GM12878 (cell line): ENCODE measurements at regions not wholly inside any gene's neighbourhood (a gene's known extent, or its start where the extent isn't known, plus 50 kb on each side); places are given as distances from the start of the nearest gene placed in this dataset.

ENCODE experiments used
- CHD2 ChIP-seq: IDR thresholded peaks from 2 replicates; pipeline ENCODE4 v1.6.1; 2011; ENCODE audit warnings: low read depth, low read length, improper control_type of control experiment, borderline replicate concordance
- EZH2 ChIP-seq: IDR thresholded peaks from 2 replicates; pipeline ENCODE4 v1.6.1; 2012; ENCODE audit warnings: low read depth, mild to moderate bottlenecking, control low read depth, inconsistent platforms, low read length, borderline replicate concordance; ENCODE audit not compliant: control insufficient read depth
- IRF4 ChIP-seq: IDR thresholded peaks from 2 replicates; pipeline ENCODE4 v1.6.1; 2011; ENCODE audit warnings: low read depth, low read length
- JUND ChIP-seq: IDR thresholded peaks from 2 replicates; pipeline ENCODE4 v1.6.1; 2012; ENCODE audit warnings: low read depth, mild to moderate bottlenecking, low read length, improper control_type of control experiment, moderate library complexity
- TAF1 ChIP-seq: IDR thresholded peaks from 2 replicates; pipeline ENCODE4 v1.6.1; 2011; ENCODE audit warnings: mild to moderate bottlenecking, low read depth, low read length, borderline replicate concordance
- TF ChIP-seq, protein P1 (sequence below), 3 experiments: IDR thresholded peaks in 2 of 3; conservative IDR thresholded peaks in 1 of 3; 2 replicates each; pipeline ENCODE4 v1.5.1; 2011; ENCODE audit warnings: low read depth in 3 of 3, low read length in 3 of 3, mild to moderate bottlenecking in 3 of 3, control low read depth in 2 of 3, moderate library complexity in 2 of 3, inconsistent platforms in 1 of 3, mixed read lengths in 1 of 3; ENCODE audit not compliant: control insufficient read depth in 2 of 3, insufficient read depth in 1 of 3; ENCODE audit errors: extremely low read depth in 1 of 3

DNA sequence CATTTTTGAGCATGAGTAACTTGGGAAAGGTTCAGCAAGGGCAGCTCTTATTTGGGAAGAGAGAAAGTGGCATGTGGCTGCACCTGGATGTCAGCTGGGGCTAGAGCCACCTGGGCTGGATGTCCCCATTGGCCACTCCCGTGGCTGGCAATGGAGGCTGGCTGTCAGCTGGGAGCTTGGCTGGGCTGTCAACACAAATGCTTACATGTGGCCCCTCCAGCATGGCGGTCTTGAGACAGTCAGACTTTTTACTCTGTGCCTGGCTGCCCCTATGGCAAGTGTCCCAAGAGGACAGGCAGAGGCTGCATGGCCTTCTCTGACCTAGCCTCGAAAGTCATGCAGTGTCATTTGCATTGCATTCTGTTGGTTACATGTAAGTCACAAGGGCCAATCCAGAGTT lies 99.6 kb downstream of the FAM53A start:
- TF ChIP-seq, protein P1, sequence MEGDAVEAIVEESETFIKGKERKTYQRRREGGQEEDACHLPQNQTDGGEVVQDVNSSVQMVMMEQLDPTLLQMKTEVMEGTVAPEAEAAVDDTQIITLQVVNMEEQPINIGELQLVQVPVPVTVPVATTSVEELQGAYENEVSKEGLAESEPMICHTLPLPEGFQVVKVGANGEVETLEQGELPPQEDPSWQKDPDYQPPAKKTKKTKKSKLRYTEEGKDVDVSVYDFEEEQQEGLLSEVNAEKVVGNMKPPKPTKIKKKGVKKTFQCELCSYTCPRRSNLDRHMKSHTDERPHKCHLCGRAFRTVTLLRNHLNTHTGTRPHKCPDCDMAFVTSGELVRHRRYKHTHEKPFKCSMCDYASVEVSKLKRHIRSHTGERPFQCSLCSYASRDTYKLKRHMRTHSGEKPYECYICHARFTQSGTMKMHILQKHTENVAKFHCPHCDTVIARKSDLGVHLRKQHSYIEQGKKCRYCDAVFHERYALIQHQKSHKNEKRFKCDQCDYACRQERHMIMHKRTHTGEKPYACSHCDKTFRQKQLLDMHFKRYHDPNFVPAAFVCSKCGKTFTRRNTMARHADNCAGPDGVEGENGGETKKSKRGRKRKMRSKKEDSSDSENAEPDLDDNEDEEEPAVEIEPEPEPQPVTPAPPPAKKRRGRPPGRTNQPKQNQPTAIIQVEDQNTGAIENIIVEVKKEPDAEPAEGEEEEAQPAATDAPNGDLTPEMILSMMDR (IDR thresholded peaks at IDR 0.05 in 2 of 3, conservative IDR thresholded peaks at IDR 0.05 in 1 of 3; ENCODE audit: control insufficient read depth in 2 of 3, extremely low read depth in 1 of 3, insufficient read depth in 1 of 3, low read depth in 3 of 3, low read length in 3 of 3) = no peak
- TF ChIP-seq JUND = no peak
- TF ChIP-seq TAF1 = no peak
- TF ChIP-seq EZH2 = no peak
- TF ChIP-seq CHD2 = no peak
- TF ChIP-seq IRF4 = no peak
